T-helper 2 cell treated with Interferon-gamma antibody and Interleukin-4, amounts not matched to agents 5 μg/mL and 100 μg/mL, for 36 hours (primary cell): ENCODE measurements at regions not wholly inside any gene's neighbourhood (a gene's known extent, or its start where the extent isn't known, plus 50 kb on each side); places are given as distances from the start of the nearest gene placed in this dataset.

ENCODE experiments used
- DNase-seq: peaks from one replicate; pipeline ENCODE4 v3.0.0; 2021; ENCODE audit warnings: low spot score
- H3K27ac Mint-ChIP-seq: one replicate; pipeline ENCODE4 v1.8.0; 2021; ENCODE audit warnings: mild to moderate bottlenecking, mixed read lengths
- H3K27me3 Mint-ChIP-seq: one replicate; pipeline ENCODE4 v1.8.0; 2021; ENCODE audit warnings: low read depth, mixed read lengths
- H3K36me3 Mint-ChIP-seq: one replicate; pipeline ENCODE4 v1.8.0; 2021; ENCODE audit warnings: low read depth, mixed read lengths
- H3K4me1 Mint-ChIP-seq: one replicate; pipeline ENCODE4 v1.8.0; 2021; ENCODE audit warnings: low read depth, mixed read lengths
- H3K4me3 Mint-ChIP-seq: one replicate; pipeline ENCODE4 v1.8.0; 2022; ENCODE audit warnings: mild to moderate bottlenecking, moderate library complexity, mixed read lengths
- H3K9me3 Mint-ChIP-seq: one replicate; pipeline ENCODE4 v1.8.0; 2021; ENCODE audit warnings: mixed read lengths

DNA sequence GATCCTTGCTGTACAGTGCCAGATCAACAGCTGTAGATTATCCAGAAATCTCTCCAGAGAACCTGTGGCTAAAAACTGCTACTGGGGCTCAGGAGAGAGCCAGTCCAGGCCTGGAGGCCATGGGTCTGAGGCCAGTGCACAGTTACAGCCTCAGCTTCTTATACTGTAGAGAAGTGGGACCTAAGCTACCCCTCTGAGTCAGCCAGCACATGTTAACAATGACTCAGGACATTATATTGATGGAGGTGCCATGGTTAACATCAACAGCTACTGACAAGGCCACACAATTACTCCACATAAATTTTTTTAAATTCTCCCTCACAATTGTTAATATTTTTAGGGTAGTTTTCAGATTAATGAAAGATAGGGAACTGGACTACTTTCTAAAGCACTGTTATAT, 138.5 kb downstream of the RBM26 start:
- no peaks in the 10 kb centered on the region for H3K9me3 Mint-ChIP-seq
- no peaks in the 10 kb centered on the region for H3K36me3 Mint-ChIP-seq
- no peak for DNase-seq
- H3K27ac Mint-ChIP-seq, result no peak overlapping the region
- no peak overlapping the region for H3K4me3 Mint-ChIP-seq
- no peaks in the 10 kb centered on the region for H3K4me1 Mint-ChIP-seq
- peaks cover 18% of the 10 kb centered on the region for H3K27me3 Mint-ChIP-seq

GRCh38 chr13:79258489-79258888, 147.6 kb downstream of the RBM26 start:
- Mint-ChIP-seq H3K4me3 (no peak overlapping the region), H3K4me1 (peaks cover 7% of the 10 kb centered on the region), H3K36me3 (no peaks in the 10 kb centered on the region), H3K9me3 (no peaks in the 10 kb centered on the region), H3K27ac (no peak overlapping the region), H3K27me3 (peaks cover 9% of the 10 kb centered on the region)
- DNase-seq, result no peak

GRCh38 chr13:79246578-79246949, 159.5 kb downstream of the RBM26 start:
- H3K36me3 Mint-ChIP-seq, result no peaks in the 10 kb centered on the region
- no peak for DNase-seq
- H3K4me3 Mint-ChIP-seq, result no peak overlapping the region
- no peaks in the 10 kb centered on the region for H3K4me1 Mint-ChIP-seq
- H3K9me3 Mint-ChIP-seq, result no peaks in the 10 kb centered on the region
- H3K27me3 Mint-ChIP-seq, result peaks cover 5% of the 10 kb centered on the region
- no peak overlapping the region for H3K27ac Mint-ChIP-seq

GRCh38 chr13:79245937-79246577, 160.0 kb downstream of the RBM26 start:
- no peak overlapping the region for H3K27ac Mint-ChIP-seq
- H3K27me3 Mint-ChIP-seq, result peaks cover 7% of the 10 kb centered on the region
- DNase-seq, result no peak
- H3K4me1 Mint-ChIP-seq, result no peaks in the 10 kb centered on the region
- H3K4me3 Mint-ChIP-seq, result no peak overlapping the region
- H3K9me3 Mint-ChIP-seq, result no peaks in the 10 kb centered on the region
- no peaks in the 10 kb centered on the region for H3K36me3 Mint-ChIP-seq

GRCh38 chr13:79241697-79242096, 164.4 kb downstream of the RBM26 start:
- H3K27ac Mint-ChIP-seq, result no peak overlapping the region
- H3K4me3 Mint-ChIP-seq, result no peak overlapping the region
- DNase-seq, result no peak
- H3K4me1 Mint-ChIP-seq, result no peaks in the 10 kb centered on the region
- H3K27me3 Mint-ChIP-seq, result peaks cover 12% of the 10 kb centered on the region
- no peaks in the 10 kb centered on the region for H3K9me3 Mint-ChIP-seq
- H3K36me3 Mint-ChIP-seq, result no peaks in the 10 kb centered on the region

- no peaks in the 10 kb centered on the region for H3K36me3 Mint-ChIP-seq
- no peak overlapping the region for H3K27ac Mint-ChIP-seq
- no peaks in the 10 kb centered on the region for H3K4me1 Mint-ChIP-seq
- H3K27me3 Mint-ChIP-seq, result peaks cover 14% of the 10 kb centered on the region
- H3K9me3 Mint-ChIP-seq, result no peaks in the 10 kb centered on the region
- no peak overlapping the region for H3K4me3 Mint-ChIP-seq
- DNase-seq, result no peak
Measured at GRCh38 chr13:79237981-79238380, 168.1 kb downstream of the RBM26 start.

- H3K36me3 Mint-ChIP-seq, result no peaks in the 10 kb centered on the region
- no peaks in the 10 kb centered on the region for H3K9me3 Mint-ChIP-seq
- H3K27ac Mint-ChIP-seq, result no peak overlapping the region
- no peak for DNase-seq
- H3K4me1 Mint-ChIP-seq, result peaks cover 3% of the 10 kb centered on the region
- H3K4me3 Mint-ChIP-seq, result no peak overlapping the region
- H3K27me3 Mint-ChIP-seq, result peaks cover 6% of the 10 kb centered on the region
Measured at GRCh38 chr13:79231887-79232286, 174.2 kb downstream of the RBM26 start.

DNA sequence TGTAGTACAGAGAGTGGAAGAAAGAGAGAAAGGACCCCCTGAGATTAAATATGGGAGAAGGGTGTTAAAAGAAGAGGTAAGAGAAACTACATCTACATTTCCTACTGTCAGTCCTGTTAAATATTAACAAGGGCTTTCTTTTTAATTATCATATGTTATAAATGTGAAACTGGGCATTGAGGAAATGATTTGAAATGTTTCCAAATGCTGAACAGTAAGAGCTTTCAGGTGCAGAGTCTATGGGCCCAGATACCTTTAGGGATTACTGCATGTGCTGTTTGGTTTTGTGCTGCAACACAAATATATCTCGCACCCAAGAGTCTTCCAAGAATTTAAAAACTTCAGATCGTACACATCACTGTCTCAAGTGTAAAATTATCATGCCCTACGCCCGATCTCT, 176.3 kb downstream of the RBM26 start:
- no peak overlapping the region for H3K27ac Mint-ChIP-seq
- no peak overlapping the region for H3K4me3 Mint-ChIP-seq
- no peaks in the 10 kb centered on the region for H3K9me3 Mint-ChIP-seq
- H3K27me3 Mint-ChIP-seq, result peaks cover 10% of the 10 kb centered on the region
- H3K36me3 Mint-ChIP-seq, result no peaks in the 10 kb centered on the region
- peaks cover 3% of the 10 kb centered on the region for H3K4me1 Mint-ChIP-seq
- DNase-seq, result no peak

- Mint-ChIP-seq H3K9me3 (no peaks in the 10 kb centered on the region), H3K27me3 (peaks cover 15% of the 10 kb centered on the region), H3K27ac (no peak overlapping the region), H3K36me3 (no peaks in the 10 kb centered on the region), H3K4me1 (peaks cover 3% of the 10 kb centered on the region), H3K4me3 (no peak overlapping the region)
- no peak for DNase-seq
Measured at GRCh38 chr13:79228972-79229371, 177.1 kb downstream of the RBM26 start.

GRCh38 chr13:79227418-79227817, 178.6 kb downstream of the RBM26 start:
- H3K36me3 Mint-ChIP-seq, result no peaks in the 10 kb centered on the region
- no peak for DNase-seq
- H3K4me1 Mint-ChIP-seq, result peaks cover 3% of the 10 kb centered on the region
- no peak overlapping the region for H3K27ac Mint-ChIP-seq
- H3K9me3 Mint-ChIP-seq, result no peaks in the 10 kb centered on the region
- peaks cover 18% of the 10 kb centered on the region for H3K27me3 Mint-ChIP-seq
- H3K4me3 Mint-ChIP-seq, result no peak overlapping the region

GRCh38 chr13:79226938-79227337, 179.1 kb downstream of the RBM26 start:
- Mint-ChIP-seq H3K27me3 (peaks cover 18% of the 10 kb centered on the region), H3K4me3 (no peak overlapping the region), H3K9me3 (no peaks in the 10 kb centered on the region), H3K36me3 (no peaks in the 10 kb centered on the region), H3K4me1 (peaks cover 3% of the 10 kb centered on the region), H3K27ac (no peak overlapping the region)
- DNase-seq, result no peak

DNA sequence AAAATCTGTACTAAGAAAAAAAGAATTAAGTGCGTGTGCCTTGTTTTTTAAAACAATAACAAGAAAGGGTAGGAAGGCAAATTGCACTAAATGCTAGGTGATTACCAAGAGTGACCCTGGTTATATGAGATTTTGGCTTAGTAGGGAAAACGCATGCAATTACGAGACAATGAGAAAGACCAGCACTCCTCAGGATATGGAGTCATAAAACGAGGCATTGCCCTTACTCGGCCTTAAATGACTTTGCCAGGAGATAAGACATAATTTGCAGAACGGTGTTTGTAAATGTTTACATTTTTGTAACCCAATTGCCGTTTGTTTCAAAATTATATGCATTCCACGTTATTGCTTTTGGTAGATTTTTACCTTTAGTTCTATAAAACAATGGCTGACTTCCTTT, 179.8 kb downstream of the RBM26 start:
- H3K27ac Mint-ChIP-seq, result no peak overlapping the region
- H3K4me1 Mint-ChIP-seq, result peaks cover 3% of the 10 kb centered on the region
- no peak overlapping the region for H3K4me3 Mint-ChIP-seq
- H3K27me3 Mint-ChIP-seq, result peaks cover 18% of the 10 kb centered on the region
- H3K9me3 Mint-ChIP-seq, result no peaks in the 10 kb centered on the region
- no peaks in the 10 kb centered on the region for H3K36me3 Mint-ChIP-seq
- DNase-seq, result no peak

- H3K27ac Mint-ChIP-seq, result no peak overlapping the region
- peaks cover 18% of the 10 kb centered on the region for H3K27me3 Mint-ChIP-seq
- H3K4me3 Mint-ChIP-seq, result no peak overlapping the region
- no peaks in the 10 kb centered on the region for H3K9me3 Mint-ChIP-seq
- no peaks in the 10 kb centered on the region for H3K36me3 Mint-ChIP-seq
- H3K4me1 Mint-ChIP-seq, result peaks cover 3% of the 10 kb centered on the region
- DNase-seq, result no peak
Measured at GRCh38 chr13:79225487-79226232, 180.4 kb downstream of the RBM26 start.

GRCh38 chr13:79222427-79223205, 183.4 kb downstream of the RBM26 start:
- DNase-seq, result no peak
- Mint-ChIP-seq H3K27me3 (peaks cover 18% of the 10 kb centered on the region), H3K36me3 (no peaks in the 10 kb centered on the region), H3K9me3 (no peaks in the 10 kb centered on the region), H3K4me3 (no peak overlapping the region), H3K4me1 (peaks cover 3% of the 10 kb centered on the region), H3K27ac (no peak overlapping the region)
